GM12873 (cell line): ENCODE measurements at regions not wholly inside any gene's neighbourhood (a gene's known extent, or its start where the extent isn't known, plus 50 kb on each side); places are given as distances from the start of the nearest gene placed in this dataset.

ENCODE experiments used
- TF ChIP-seq, protein P1 (sequence below): IDR thresholded peaks from 2 replicates; pipeline ENCODE4 v1.5.1; 2012; ENCODE audit warnings: low read depth, mild to moderate bottlenecking, moderate library complexity, low read length, control low read depth; ENCODE audit not compliant: insufficient read depth; ENCODE audit errors: missing control alignments

- TF ChIP-seq, protein P1, sequence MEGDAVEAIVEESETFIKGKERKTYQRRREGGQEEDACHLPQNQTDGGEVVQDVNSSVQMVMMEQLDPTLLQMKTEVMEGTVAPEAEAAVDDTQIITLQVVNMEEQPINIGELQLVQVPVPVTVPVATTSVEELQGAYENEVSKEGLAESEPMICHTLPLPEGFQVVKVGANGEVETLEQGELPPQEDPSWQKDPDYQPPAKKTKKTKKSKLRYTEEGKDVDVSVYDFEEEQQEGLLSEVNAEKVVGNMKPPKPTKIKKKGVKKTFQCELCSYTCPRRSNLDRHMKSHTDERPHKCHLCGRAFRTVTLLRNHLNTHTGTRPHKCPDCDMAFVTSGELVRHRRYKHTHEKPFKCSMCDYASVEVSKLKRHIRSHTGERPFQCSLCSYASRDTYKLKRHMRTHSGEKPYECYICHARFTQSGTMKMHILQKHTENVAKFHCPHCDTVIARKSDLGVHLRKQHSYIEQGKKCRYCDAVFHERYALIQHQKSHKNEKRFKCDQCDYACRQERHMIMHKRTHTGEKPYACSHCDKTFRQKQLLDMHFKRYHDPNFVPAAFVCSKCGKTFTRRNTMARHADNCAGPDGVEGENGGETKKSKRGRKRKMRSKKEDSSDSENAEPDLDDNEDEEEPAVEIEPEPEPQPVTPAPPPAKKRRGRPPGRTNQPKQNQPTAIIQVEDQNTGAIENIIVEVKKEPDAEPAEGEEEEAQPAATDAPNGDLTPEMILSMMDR, result no peak
These were observed 123.4 kb upstream of the SLC24A5 start for GRCh38 chr15:47997195-47998080.

GRCh38 chr15:47998619-47999019 is 122.2 kb upstream of the SLC24A5 start:
- TF ChIP-seq, protein P1, result no peak

DNA sequence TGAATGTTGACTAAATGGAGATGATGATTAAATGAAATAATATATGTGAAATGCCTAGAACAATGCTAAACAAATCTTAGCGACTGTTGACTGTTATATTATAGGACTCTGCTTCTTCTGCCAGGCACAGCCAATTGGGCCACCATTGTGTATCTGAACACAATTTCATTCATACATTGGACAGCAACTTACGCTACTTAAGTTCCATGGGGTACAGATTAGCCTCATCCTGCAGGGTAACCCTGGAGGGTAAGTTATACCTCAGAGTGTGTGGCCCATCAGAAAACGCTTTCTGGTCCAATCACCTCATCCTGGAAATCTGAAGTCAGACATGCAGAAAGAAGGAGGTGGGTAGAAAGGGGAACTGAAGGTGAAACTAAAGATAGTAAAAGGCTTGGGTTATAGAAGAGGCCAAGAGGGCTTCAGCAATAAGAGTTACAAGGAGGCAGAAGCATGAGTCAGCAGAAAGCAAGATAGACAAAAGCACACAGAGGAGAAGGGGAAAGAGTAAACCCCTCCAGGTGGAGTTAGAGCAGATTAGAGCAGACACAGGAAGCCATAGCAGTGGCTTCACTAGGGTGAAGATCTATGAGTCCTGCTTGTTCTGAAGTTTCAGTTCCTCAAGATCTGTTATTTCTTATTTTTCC is 119.3 kb upstream of the SLC24A5 start:
- TF ChIP-seq, protein P1, result no peak

DNA sequence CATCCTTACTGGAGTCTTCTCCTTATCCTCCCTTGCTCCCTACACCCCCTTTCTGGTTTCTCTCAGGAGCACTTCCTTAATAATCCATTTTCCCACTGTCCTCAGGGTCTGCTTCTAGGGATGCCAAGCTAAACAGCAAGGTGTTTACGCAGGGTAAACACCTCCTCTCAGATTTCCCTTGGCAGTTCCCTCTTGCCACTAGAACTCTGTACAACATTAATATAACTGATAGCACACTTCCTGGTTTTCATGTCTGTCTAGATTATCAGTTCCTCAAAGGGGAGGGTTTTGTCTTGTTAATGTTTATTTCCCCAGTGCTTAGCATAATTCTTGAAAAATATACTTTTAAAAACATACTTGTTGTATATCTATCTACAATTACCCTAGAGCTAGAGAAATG is 118.0 kb upstream of the SLC24A5 start:
- TF ChIP-seq, protein P1, result no peak

DNA sequence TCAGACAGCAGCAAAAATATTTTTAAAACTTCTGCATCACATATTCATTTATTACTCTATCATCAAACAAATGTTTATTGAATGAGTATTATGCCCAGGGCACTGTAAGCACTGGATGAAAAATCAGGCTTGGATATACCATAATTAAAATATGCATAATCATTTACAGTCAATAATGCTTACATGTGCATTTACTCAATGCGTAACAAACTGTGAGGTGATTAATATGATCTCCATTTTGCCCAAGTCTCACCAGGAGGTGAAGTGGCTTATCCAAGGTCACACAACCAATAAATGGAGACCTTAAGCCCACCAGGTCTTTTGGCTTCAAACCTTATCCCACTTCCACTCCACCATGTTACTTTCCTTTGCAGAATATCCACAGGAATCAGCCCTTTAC is 117.3 kb upstream of the SLC24A5 start:
- TF ChIP-seq, protein P1, result no peak

- TF ChIP-seq, protein P1, result no peak
These were observed 115.7 kb upstream of the SLC24A5 start for GRCh38 chr15:48005077-48005476.

DNA sequence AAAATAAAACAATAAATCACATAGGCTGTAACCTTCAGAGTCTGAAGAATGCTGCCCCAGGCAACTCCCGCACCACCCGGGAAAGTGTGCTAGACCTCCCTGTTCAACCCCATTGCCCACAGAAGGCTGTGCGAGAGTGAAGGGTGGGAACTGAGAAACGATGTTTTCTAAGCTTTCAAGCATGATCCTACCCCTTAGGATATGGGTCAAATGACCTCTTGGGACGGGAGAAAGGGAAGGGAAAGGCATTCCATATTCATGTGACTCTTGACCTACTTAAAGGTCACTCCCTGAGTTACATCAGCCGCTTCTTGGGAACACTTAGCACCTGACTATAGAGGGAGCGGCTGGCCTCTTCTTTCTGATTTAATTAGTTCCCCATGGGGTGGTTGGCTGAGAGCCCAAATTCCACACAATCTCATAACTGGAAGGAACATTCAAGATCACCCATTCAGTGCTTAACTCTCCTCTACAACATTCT is 114.7 kb upstream of the SLC24A5 start:
- TF ChIP-seq, protein P1, result no peak
